A673 (cell line): ENCODE measurements at regions not wholly inside any gene's neighbourhood (a gene's known extent, or its start where the extent isn't known, plus 50 kb on each side); places are given as distances from the start of the nearest gene placed in this dataset.

Source experiments
- BruUV-seq: library from RNA; stranded (reverse); fragments of 400-500 nt; replicated peaks from 2 replicates; lab custom pipeline; 2021; lab: Mats Ljungman, UMichigan
- CTCF ChIA-PET: fragments of 300-600 bp; sonication (Branson Sonifier 250); formaldehyde crosslinking; loops from one replicate; lab custom pipeline; 2022; ENCODE audit warnings: antibody characterized with exemption; lab: Charles Lee
- POLR2A ChIA-PET: fragments of 300-600 bp; sonication (Branson Sonifier 250); formaldehyde crosslinking; loops from one replicate; lab custom pipeline; 2022; ENCODE audit warnings: antibody characterized with exemption; ENCODE audit not compliant: low non-redundant PET; lab: Charles Lee
- DNase-seq: peaks from one replicate; pipeline ENCODE4 v3.0.0-alpha.2; 2015; ENCODE audit warnings: low spot score
- H3K27ac ChIP-seq: fragments of 200-600 bp; sonication (generic); 2 replicates; pipeline ENCODE4 v1.5.1; 2016; ENCODE audit warnings: mixed run types, low read depth, mild to moderate bottlenecking, mixed read lengths, antibody characterized with exemption, low read length; ENCODE audit not compliant: poor library complexity, severe bottlenecking
- H3K27me3 ChIP-seq: fragments of 200-600 bp; sonication (generic); replicated peaks from 2 replicates; pipeline ENCODE4 v1.6.1; 2017; ENCODE audit warnings: mixed run types, low read depth, mild to moderate bottlenecking, mixed read lengths, antibody characterized with exemption, low read length; ENCODE audit not compliant: insufficient read depth, poor library complexity
- H3K36me3 ChIP-seq: fragments of 200-600 bp; sonication (generic); 2 replicates; pipeline ENCODE4 v1.6.1; 2016; ENCODE audit warnings: mixed run types, mild to moderate bottlenecking, mixed read lengths, antibody characterized with exemption, low read length; ENCODE audit not compliant: insufficient read depth, poor library complexity, severe bottlenecking
- H3K4me1 ChIP-seq: fragments of 200-600 bp; sonication (generic); 2 replicates; pipeline ENCODE4 v1.6.1; 2017; ENCODE audit warnings: mixed run types, mild to moderate bottlenecking, mixed read lengths, antibody characterized with exemption, low read length; ENCODE audit not compliant: insufficient read depth, poor library complexity, severe bottlenecking
- H3K4me3 ChIP-seq: fragments of 200-600 bp; sonication (generic); 2 replicates; pipeline ENCODE4 v1.5.1; 2016; ENCODE audit warnings: low read depth, mixed run types, mild to moderate bottlenecking, mixed read lengths, low read length; ENCODE audit not compliant: poor library complexity, severe bottlenecking
- H3K9me3 ChIP-seq: fragments of 200-600 bp; sonication (generic); 2 replicates; pipeline ENCODE4 v1.6.1; 2016; ENCODE audit warnings: mixed run types, low read depth, mild to moderate bottlenecking, mixed read lengths, antibody characterized with exemption, low read length; ENCODE audit not compliant: poor library complexity, severe bottlenecking
- CTCF ChIP-seq: fragments of 300-800, 200-600 bp; sonication (generic); conservative IDR thresholded peaks from 2 replicates; pipeline ENCODE4 v1.5.1; 2017; ENCODE audit warnings: low read depth, mild to moderate bottlenecking, antibody characterized with exemption, low read length, moderate library complexity, mixed read lengths
- EZH2 ChIP-seq: fragments of 200-600 bp; sonication (generic); IDR thresholded peaks from 2 replicates; pipeline ENCODE4 v1.6.1; 2017; ENCODE audit warnings: borderline replicate concordance, low read depth, mild to moderate bottlenecking, mixed read lengths, antibody characterized with exemption, low read length; ENCODE audit not compliant: poor library complexity, severe bottlenecking
- intact Hi-C: fragments of 100-400 bp; cut with micrococcal nuclease; formaldehyde crosslinking; loops from one replicate; pipeline ENCODE4 v1.10.0; 2022; ENCODE audit not compliant: unreplicated experiment

GRCh38 chr13:99030326-99030725 lies 52.5 kb upstream of the DOCK9 start:
- Histone ChIP-seq H3K4me1 (no peaks in the 10 kb centered on the region), H3K36me3 (no peaks in the 10 kb centered on the region), H3K4me3 (no peak overlapping the region), H3K27ac (no peak overlapping the region), H3K9me3 (no peaks in the 10 kb centered on the region), H3K27me3 (no peaks in the 10 kb centered on the region)
- CTCF ChIA-PET = no interaction called here
- DNase-seq = no peak
- no peak for TF ChIP-seq CTCF
- no peak for TF ChIP-seq EZH2
- POLR2A ChIA-PET = no interaction called here
- no TSS peak for BruUV-seq
- intact Hi-C loops = loop anchor here (5.0 kb wide), 1 partner anchor 188 kb away; no protein-coding TSS in a partner anchor

DNA sequence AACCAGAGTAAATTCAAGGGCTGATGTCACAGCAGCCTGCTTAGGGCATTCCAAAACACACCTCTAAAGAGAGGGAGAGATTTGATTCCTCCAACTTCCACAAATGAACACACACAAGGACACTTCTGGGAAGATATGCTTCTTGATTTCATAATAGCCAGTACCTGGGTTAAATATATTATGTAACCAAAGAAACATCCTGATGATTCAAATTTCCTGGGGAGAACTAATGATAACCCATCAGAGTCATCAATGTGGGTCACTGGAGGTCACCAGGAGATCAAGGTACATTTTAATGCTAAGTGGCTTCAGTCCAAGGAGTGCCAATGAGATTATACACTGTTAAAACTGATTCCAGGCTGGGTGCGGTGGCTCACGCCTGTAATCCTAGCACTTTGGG lies 54.0 kb upstream of the DOCK9 start:
- intact Hi-C loops = loop anchor here (5.0 kb wide), 1 partner anchor 190 kb away; no protein-coding TSS in a partner anchor
- ChIA-PET CTCF (no interaction called here), POLR2A (no interaction called here)
- Histone ChIP-seq H3K4me1 (no peaks in the 10 kb centered on the region), H3K36me3 (no peaks in the 10 kb centered on the region), H3K9me3 (no peaks in the 10 kb centered on the region), H3K27me3 (no peaks in the 10 kb centered on the region), H3K4me3 (no peak overlapping the region), H3K27ac (no peak overlapping the region)
- DNase-seq = no peak
- BruUV-seq = no TSS peak
- no peak for TF ChIP-seq CTCF
- no peak for TF ChIP-seq EZH2

GRCh38 chr13:99033814-99034213 lies 56.0 kb upstream of the DOCK9 start:
- Histone ChIP-seq H3K9me3 (no peaks in the 10 kb centered on the region), H3K27me3 (no peaks in the 10 kb centered on the region), H3K4me3 (no peak overlapping the region), H3K27ac (no peak overlapping the region), H3K4me1 (no peaks in the 10 kb centered on the region), H3K36me3 (no peaks in the 10 kb centered on the region)
- intact Hi-C loops = loop anchor here (5.0 kb wide), 1 partner anchor 192 kb away; no protein-coding TSS in a partner anchor
- ChIA-PET POLR2A (interaction anchor here (0.8 kb wide), 1 partner anchor 40 kb away, joined by 4 read pairs; no protein-coding TSS in a partner anchor), CTCF (interaction anchor here (0.7 to 1.7 kb wide), 3 partner anchors 33 to 358 kb away, joined by 3 to 13 read pairs (median 5); no protein-coding TSS in a partner anchor)
- no TSS peak for BruUV-seq
- DNase-seq = peak; percentile 61
- TF ChIP-seq CTCF = peak; percentile 68
- no peak for TF ChIP-seq EZH2
